ENCODE measurements at regions not wholly inside any gene's neighbourhood (a gene's known extent, or its start where the extent isn't known, plus 50 kb on each side); places are given as distances from the start of the nearest gene placed in this dataset.
"Not testable (repeated sequence)": the region's sequence is repeated elsewhere in the genome, so short reads cannot be mapped to it uniquely, and the experiment has no call there.

GRCh38 chr10:33956322-33956721 is 621.9 kb upstream of the NRP1 start:
- TF ChIP-seq, protein P1, sequence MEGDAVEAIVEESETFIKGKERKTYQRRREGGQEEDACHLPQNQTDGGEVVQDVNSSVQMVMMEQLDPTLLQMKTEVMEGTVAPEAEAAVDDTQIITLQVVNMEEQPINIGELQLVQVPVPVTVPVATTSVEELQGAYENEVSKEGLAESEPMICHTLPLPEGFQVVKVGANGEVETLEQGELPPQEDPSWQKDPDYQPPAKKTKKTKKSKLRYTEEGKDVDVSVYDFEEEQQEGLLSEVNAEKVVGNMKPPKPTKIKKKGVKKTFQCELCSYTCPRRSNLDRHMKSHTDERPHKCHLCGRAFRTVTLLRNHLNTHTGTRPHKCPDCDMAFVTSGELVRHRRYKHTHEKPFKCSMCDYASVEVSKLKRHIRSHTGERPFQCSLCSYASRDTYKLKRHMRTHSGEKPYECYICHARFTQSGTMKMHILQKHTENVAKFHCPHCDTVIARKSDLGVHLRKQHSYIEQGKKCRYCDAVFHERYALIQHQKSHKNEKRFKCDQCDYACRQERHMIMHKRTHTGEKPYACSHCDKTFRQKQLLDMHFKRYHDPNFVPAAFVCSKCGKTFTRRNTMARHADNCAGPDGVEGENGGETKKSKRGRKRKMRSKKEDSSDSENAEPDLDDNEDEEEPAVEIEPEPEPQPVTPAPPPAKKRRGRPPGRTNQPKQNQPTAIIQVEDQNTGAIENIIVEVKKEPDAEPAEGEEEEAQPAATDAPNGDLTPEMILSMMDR (IDR thresholded peaks at IDR 0.05) = not testable (repeated sequence)
- not testable (repeated sequence) for TF ChIP-seq POLR2A (IDR thresholded peaks at IDR 0.05)
